Tongue (tissue), 1 donor: ENCODE measurements at regions not wholly inside any gene's neighbourhood (a gene's known extent, or its start where the extent isn't known, plus 50 kb on each side); places are given as distances from the start of the nearest gene placed in this dataset.
A peak's percentile ranks its signal among the peaks of the same experiment; 100 is the strongest.

Experiments used
- DNase-seq: peaks from one replicate; pipeline ENCODE4 v3.0.0-alpha.2; 2015

GRCh38 chr3:194069421-194070219, 66.3 kb upstream of the HES1 start:
- DNase-seq = no peak

DNA sequence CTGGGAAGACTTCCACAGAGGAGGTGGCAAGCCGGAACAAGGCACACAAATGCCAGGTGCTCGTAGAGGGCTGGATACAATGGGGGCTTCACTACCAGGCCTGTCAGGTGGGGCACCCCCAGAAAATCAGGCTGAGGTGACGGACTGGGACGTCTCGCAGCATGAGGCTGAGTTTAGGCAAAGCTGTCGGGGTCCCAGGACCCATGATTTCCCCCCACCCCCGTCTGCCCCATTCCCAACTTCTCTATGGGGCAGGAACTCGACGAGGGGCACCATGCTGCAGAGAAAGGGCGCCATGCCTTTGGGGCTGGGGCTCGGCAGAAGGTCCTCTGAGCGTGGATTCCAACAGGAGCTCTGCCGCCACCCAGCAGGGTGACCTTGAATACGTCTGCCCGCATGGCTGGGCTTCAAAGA, 65.7 kb upstream of the HES1 start:
- no peak for DNase-seq

DNA sequence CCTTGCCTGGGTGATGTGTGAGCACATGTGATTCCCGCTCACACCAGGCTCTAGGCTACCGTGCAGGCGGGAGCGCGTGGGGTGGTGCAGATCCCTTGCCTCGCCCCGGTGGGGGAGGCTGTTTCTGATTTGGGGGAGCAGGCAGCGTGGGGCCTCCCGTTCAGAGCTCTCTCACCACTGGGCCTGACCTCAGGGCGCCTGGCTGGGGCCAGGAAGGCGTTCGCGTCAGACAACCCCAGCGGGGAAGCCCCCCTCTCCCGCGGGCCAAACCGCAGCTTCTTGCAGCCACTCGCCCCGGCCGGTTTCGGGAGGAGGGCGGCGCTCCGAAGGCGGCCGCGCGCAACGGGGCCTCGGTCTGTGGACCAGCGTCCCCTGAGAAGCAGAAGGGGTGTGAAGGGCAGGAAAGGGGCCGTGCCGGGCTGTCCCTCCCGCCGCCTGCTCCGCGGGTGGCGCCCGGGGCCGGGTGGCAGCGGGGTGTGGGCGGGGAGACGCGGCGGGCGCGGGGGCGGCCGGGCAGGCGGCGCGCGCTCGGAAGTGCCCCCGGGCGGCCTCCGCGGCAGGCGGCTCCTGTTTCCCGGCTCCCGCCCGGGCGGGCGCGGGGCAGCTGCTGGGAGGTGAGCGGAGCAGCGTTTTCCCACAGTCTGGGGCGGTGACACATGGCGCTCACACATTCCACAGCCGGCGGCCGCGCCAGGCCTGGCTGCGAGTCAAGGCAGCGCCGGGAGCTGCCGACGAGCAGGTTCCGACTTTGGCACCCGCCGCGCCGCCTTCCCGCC, 65.1 kb upstream of the HES1 start:
- DNase-seq = peak; percentile 97

- no peak for DNase-seq
Measured at GRCh38 chr3:194072097-194072428, 63.9 kb upstream of the HES1 start.

- DNase-seq = no peak
Measured at GRCh38 chr3:194072691-194073279, 63.2 kb upstream of the HES1 start.

GRCh38 chr3:194073926-194074325, 62.0 kb upstream of the HES1 start:
- no peak for DNase-seq

DNA sequence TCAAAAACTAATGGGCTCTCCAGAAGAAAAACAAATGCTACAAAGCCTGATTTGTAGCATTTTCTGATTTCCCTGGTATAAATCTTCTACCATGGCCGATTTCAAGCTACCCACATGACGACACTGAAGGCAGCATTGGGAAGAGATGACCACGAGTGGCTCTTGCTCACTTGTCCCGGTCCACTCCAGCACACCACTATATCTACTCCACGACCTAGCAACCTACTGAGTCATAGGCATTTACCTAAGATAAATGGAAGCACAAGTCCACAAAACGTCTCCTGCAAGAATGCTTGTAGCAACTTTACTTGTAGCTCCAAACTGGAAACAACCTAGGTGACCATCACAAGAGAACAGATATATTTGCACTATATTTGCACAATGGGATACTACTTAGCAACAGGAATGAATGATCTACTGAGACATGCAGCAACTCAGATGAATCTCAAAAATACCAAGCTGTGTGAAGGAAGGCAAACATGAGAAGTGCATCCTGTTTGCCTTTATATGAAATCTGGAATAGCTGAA, 60.8 kb upstream of the HES1 start:
- no peak for DNase-seq

DNA sequence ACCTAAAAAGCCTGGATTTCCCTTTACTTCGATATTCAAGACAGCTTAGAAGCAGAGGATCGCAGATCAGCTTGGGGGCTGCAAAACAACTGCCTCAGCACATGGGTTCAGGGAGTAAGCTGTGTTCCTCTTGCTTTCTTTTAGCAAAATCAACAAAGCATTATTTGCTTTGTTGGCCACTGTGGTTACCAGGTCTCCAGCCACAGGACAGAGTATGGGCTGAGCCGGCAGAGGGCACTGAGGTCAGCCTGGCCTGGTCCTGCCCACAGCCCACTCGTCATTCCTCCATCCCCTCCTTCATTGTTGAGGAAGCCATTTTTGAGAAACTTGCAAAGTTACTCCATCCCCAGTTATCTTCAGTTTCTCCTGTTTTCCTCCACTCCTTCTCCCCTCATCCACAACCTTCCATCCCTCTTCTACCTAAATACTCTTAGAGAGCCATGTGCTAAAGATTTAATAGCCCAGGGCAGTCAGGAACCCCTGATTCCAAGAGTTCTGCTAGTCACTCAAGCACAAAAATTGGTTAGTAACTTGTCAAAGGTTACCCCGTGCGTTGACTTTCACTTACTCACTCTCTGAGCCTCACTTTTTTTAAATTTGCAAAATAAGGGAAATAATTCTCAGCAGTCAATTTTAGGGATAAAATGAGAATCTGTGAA, 60.0 kb upstream of the HES1 start:
- no peak for DNase-seq

DNA sequence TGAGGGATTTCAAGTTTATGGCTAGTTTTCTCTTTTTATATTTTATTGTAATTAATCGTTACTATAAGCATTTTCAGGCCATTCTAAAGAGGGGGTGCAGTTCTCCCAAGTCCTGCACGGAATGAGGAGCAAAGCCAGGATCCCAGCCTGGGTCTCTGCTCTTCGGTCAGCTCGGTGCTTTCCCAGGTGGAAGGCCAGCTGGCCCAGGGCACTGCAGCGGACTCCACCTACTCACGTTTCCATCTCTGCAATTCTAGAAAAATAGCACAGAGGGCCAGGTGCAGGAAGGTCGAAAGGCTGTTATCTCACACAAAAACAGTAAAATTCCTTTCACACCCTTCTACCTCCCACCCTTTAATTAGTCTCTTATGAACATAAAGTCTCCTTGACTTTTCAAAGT, 59.5 kb upstream of the HES1 start:
- DNase-seq = no peak

DNA sequence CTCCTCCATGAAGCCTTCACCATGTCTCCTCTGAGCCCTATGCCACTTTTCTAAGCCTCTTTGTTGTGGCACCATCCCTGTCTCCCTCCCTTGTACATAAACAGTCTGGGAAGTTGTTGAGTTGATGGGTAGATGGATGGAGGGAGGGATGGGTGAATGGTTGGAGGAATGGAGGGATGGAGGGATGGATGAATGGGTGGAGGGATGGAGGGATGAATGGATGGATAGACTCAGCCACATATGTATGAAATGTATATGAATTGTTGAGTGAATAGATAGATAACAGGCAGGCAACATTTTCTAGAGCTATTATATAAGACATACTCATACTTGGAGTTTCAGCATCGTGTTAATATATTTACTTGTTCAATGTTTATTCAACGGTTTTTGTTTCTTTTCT, 58.3 kb upstream of the HES1 start:
- DNase-seq = no peak

DNA sequence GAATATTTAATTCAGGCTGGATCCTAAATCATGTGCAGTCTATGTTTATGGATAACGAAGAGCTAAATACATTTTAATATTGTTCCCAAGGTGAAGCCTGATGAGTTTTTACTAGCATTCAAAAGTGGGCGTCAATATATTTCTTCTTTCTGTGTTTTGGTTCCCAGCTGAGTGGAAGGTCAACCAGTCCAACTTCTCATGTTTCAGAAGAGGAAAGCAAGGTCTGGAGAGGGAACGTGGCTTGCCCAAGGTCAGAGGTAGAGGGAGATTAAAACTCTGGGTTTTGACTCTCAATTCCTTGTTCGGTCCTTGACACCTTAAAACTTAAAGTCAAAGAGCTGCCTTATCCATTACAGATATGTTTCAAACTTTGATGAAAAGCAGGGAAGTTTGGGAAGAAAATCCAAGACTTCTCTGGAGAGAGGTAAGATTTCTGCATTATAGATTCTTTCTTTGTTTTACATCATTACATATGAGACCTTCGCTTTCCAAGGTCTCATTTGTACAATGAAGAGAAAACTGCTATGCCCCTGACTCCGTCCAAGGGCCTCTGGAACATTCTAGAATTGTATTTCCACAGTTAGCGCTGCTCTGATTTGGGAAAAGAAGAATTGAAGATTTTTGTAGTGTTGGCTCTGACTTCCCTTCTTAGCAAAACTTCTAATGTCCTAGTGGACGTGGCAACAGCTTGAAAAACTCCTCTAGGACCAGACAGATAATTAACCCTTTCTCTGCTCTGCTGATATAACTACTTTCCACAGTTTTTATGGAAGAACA, 57.7 kb upstream of the HES1 start:
- DNase-seq = peak; percentile 57

DNA sequence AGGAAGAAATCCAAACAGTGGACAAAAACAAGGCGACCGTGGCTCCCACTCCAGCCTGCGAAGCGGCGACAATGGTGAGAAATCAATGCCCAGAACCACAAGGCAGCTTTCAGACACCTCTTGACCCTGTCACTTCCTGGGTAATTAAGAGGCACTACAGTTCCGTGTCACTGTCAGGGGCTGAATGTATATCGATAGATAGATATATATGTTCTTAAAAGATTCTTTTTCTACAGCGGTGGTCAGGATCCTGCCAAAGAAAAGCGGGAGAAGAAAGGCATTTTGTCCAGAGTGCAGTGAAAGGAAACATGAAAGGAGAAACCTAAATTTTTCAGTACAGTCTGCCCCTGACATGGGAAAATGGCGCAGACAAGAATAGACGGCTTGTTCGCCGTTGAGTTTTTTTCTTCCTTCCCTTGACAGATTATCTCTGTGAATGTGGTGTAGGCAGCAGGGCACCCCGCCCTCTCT, 56.2 kb upstream of the HES1 start:
- DNase-seq = no peak

- DNase-seq = no peak
Measured at GRCh38 chr3:194080436-194080835, 55.5 kb upstream of the HES1 start.

DNA sequence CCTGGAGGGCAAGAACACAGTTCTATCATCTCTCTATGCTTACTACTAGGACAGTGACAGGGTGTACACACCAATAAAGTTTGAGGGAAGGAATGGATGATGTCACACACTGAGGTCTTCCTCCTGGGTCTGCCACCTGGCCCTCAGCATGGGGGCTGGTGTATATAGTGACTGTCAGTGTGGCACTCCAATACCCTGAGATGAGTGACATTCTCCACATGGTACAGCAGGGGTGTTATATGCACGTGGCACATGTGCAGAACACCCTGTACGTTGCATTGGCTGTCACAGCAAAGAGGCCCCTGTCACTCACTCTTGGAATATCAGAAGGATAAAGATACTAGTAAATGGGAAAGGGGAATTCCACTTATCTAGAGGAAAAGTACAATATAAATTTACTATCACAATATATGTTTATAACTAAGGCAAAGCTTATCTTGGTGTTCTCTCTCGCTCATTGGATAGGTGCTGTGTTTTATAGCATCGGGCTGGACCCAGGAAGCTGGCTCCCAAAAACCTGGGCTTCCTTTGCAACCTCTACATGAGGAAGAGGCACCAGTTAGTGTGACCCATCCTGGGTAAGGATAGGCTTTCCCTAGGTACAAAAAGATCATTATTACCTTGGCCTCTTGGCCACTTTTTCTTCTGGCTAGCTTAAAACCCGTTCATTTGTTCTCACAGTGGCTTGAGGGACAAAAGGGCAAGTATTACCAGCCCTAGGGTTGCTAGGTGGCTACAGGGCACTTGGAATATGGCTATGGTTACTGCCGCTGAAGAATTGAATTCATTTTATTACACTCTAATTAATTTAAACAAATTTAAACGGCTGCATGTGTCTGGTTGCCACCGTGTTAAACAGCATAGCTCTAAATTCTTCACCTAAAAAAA, 54.8 kb upstream of the HES1 start:
- DNase-seq = peak; percentile 68

DNA sequence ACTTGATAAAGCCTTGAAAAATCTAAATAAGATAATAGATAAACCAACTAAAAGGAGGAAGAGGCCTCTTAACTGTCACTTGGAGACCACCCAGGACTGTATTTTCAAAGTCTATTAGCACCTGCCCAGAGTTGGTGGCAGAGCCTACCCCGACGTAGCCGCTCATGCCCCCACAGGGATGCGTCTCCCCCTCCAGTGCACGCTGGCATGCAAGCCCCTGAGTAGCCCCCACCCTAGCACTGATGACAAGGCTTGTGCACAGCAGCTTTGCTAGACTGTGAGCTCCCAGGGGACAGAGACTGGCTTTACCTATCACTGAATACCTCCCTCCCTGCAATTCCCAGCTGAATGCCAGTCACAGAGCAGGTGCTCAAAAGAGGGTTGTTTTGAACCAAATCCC, 54.1 kb upstream of the HES1 start:
- no peak for DNase-seq

GRCh38 chr3:194082743-194083636, 53.0 kb upstream of the HES1 start:
- DNase-seq = peak; percentile 95

DNA sequence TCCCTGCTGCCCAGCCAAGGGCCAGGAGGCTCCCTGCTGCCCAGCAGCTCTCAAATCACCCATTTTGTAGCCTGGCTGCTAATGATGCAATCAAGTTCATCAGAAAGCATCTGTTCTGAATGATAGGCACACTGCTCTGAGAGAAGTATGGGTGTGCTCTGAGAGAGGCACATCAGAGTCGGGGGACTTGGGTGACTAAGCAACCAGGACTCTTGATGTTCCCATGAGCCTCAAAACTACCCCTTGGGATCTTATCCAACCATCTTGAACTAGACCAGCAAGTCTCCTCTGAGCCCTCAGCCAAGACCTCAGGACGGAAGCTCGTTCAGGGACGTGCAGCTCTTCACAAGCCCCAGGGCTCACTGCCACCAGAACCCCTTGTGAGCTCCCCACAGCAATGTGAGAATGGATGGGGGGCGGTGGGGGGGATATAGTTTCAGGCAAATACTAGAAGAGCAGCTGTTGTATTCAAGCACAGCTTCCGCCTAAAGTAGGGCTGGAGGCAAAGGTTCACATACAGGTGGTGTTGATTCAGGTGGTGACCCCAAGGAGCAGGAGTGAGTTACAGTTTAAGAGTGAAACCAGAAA, 52.2 kb upstream of the HES1 start:
- DNase-seq = peak; percentile 74

GRCh38 chr3:194084284-194084683, 51.7 kb upstream of the HES1 start:
- DNase-seq = no peak
